ENCODE measurements at regions not wholly inside any gene's neighbourhood (a gene's known extent, or its start where the extent isn't known, plus 50 kb on each side); places are given as distances from the start of the nearest gene placed in this dataset.

DNA sequence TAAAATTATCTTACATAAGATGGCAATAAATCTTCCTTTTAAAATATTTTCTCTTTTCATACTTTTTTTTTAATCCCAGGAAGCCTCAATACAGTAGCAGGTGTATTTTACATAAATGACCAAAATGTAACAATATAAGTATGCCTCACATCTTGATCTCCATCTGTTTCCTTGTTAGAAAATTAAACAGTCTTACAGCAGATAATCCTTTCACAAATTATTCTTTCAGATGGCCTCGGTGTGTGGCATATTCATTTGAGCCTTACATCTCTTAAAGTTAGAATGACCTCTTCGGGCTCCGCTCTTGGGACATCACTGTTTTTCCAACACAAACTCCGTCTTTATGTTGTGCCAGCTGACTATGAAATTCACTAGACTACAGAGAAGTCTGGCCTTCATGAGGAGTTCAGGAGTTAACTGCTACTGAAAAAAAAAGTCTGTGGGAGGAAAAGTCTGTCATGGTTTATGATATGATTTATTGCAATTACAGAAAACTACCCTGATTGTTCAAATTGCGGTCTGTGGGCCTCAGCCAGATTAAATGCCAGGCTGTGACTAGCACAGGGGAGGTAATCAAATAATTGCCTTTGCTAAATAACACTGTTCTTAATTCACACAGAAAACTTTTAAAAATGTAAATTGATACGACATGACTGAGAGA, 292.9 kb upstream of the PUM3 start:
- no peak overlapping the region for H3K4me3 ChIP-seq (ENCODE audit: low read length)
- H3K9me3 ChIP-seq (ENCODE audit: control insufficient read depth in 2 of 3, low read length in 3 of 3): no peaks in the 10 kb centered on the region
- no peak overlapping the region for H3K27ac Mint-ChIP-seq
- ChIA-PET CTCF (no interaction called here), POLR2A (no interaction called here)
- H3K27me3 ChIP-seq (ENCODE audit: control insufficient read depth in 2 of 2, insufficient read depth in 2 of 2, low read length in 2 of 2): no peaks in the 10 kb centered on the region
- H3K36me3 Mint-ChIP-seq: no peaks in the 10 kb centered on the region
- intact Hi-C loops (cut with micrococcal nuclease): no loop called here
- ATAC-seq: no peak
- no peak overlapping the region for H3K4me3 Mint-ChIP-seq
- peaks cover 0 to 8% (median 0%) of the 10 kb centered on the region in 11 donors for H3K9me3 Mint-ChIP-seq
- H3K4me1 Mint-ChIP-seq: no peaks in the 10 kb centered on the region
- H3K27ac ChIP-seq (ENCODE audit: low read depth, low read length): no peak overlapping the region
- no peaks in the 10 kb centered on the region for H3K36me3 ChIP-seq (ENCODE audit: control insufficient read depth in 2 of 3, insufficient read depth in 3 of 3, low read length in 3 of 3)
- no peaks in the 10 kb centered on the region for H3K4me1 ChIP-seq (ENCODE audit: control insufficient read depth in 2 of 2, insufficient read depth in 2 of 2, low read length in 2 of 2)
- H3K27me3 Mint-ChIP-seq: peaks cover 17 to 39% (median 28%) of the 10 kb centered on the region in 5 donors
- no peak for DNase-seq

DNA sequence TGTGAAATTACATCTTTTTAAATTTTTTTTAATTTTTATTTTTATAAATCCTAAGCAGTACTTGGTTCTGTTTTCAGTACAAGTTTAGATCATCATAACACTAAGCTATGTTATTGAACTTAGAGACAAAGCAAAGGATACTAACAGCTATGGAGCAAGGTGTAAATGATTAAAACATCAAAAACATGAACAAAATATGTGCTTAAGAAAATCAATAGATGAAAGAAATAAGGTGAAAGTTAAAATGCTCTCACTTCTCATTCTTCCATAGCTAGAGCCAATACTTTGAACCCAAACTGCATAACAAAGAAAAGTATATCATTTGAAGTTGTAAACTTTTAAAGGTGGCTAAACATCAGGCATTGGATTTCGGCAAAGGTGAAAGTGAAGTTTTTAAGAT, 292.3 kb upstream of the PUM3 start:
- H3K27me3 ChIP-seq (ENCODE audit: control insufficient read depth in 2 of 2, insufficient read depth in 2 of 2, low read length in 2 of 2): no peaks in the 10 kb centered on the region
- no peaks in the 10 kb centered on the region for H3K4me1 ChIP-seq (ENCODE audit: control insufficient read depth in 2 of 2, insufficient read depth in 2 of 2, low read length in 2 of 2)
- CTCF ChIA-PET: no interaction called here
- ATAC-seq (no peak), DNase-seq (no peak)
- no peak overlapping the region for H3K27ac ChIP-seq (ENCODE audit: low read depth, low read length)
- H3K27ac Mint-ChIP-seq: no peak overlapping the region
- POLR2A ChIA-PET: no interaction called here
- intact Hi-C loops (cut with micrococcal nuclease): no loop called here
- no peak overlapping the region for H3K4me3 Mint-ChIP-seq
- no peaks in the 10 kb centered on the region for H3K36me3 ChIP-seq (ENCODE audit: control insufficient read depth in 2 of 3, insufficient read depth in 3 of 3, low read length in 3 of 3)
- H3K9me3 ChIP-seq (ENCODE audit: control insufficient read depth in 2 of 3, low read length in 3 of 3): no peaks in the 10 kb centered on the region
- H3K27me3 Mint-ChIP-seq: peaks cover 17 to 45% (median 32%) of the 10 kb centered on the region in 5 donors
- no peak overlapping the region for H3K4me3 ChIP-seq (ENCODE audit: low read length)
- H3K4me1 Mint-ChIP-seq: no peaks in the 10 kb centered on the region
- H3K36me3 Mint-ChIP-seq: no peaks in the 10 kb centered on the region
- peaks cover 0 to 9% (median 0%) of the 10 kb centered on the region in 11 donors for H3K9me3 Mint-ChIP-seq

DNA sequence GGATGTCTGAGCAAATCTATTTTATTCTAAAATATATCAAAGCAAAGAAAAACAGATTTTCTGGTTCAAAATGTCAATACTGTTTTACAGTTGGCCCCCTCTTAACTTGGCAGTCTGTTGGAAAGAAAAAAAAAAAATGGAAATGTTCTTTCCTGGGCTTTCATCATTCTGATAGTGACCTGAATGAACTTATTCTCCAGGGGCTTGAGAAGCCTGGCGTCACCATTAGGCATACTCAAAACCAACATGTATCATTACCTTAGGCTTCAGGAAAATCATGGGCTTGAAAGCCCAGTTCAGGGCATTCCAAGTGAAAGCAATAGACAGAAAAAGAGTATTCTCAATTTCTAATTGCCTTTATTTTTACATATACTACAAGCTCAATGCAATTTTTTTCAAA, 283.7 kb upstream of the PUM3 start:
- CTCF ChIA-PET: no interaction called here
- no peaks in the 10 kb centered on the region for H3K36me3 ChIP-seq (ENCODE audit: control insufficient read depth in 2 of 3, insufficient read depth in 3 of 3, low read length in 3 of 3)
- no peak overlapping the region for H3K27ac Mint-ChIP-seq
- H3K27me3 Mint-ChIP-seq: peaks cover 0 to 43% (median 16%) of the 10 kb centered on the region in 5 donors
- no peak for ATAC-seq
- H3K9me3 Mint-ChIP-seq: peaks cover 0 to 6% (median 0%) of the 10 kb centered on the region in 11 donors
- no peak overlapping the region for H3K27ac ChIP-seq (ENCODE audit: low read depth, low read length)
- no peaks in the 10 kb centered on the region for H3K9me3 ChIP-seq (ENCODE audit: control insufficient read depth in 2 of 3, low read length in 3 of 3)
- intact Hi-C loops (cut with micrococcal nuclease): no loop called here
- no peak overlapping the region for H3K4me3 ChIP-seq (ENCODE audit: low read length)
- no peak overlapping the region for H3K4me3 Mint-ChIP-seq
- POLR2A ChIA-PET: no interaction called here
- DNase-seq: no peak
- H3K36me3 Mint-ChIP-seq: no peaks in the 10 kb centered on the region
- H3K4me1 Mint-ChIP-seq: no peaks in the 10 kb centered on the region
- H3K4me1 ChIP-seq (ENCODE audit: control insufficient read depth in 2 of 2, insufficient read depth in 2 of 2, low read length in 2 of 2): no peaks in the 10 kb centered on the region
- peaks cover 0 to 7% of the 10 kb centered on the region in 2 donors for H3K27me3 ChIP-seq (ENCODE audit: control insufficient read depth in 2 of 2, insufficient read depth in 2 of 2, low read length in 2 of 2)

DNA sequence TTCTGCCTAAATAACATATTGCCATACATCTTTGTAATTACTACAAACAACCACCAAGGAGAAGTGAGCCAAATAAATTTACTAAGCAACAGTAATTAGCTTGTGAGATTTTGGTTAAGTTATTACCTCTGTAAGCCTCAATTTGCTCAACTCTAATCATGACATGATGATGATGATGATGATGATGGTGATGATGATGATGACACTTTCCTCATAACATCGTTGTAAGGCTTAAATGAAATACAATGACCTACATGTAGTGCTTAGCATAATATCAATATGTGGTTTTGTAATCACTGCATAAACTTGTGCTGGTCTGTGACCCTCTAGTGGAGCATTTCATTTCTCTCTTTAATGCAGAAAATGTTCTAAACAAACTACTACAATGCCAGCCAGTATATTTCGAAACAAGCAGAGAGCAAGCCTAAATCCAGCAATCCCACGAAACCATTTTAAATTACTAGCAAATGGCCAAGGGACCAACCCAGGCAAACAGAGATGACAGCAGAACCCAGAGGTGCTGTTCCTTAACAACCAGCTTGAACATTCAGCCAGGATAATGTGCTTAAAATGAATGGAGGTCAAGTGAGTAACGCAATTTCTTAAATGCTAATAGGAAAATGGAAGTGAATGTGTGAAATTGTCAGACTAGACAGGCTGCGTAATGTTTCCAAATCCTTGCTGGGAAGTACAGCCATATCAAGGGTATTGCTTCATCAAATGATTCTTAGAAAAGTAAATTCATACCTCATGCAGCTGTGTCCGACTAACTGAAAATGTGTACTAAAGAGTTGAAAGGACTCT, 281.9 kb upstream of the PUM3 start:
- POLR2A ChIA-PET: no interaction called here
- Histone ChIP-seq H3K27me3 (ENCODE audit: control insufficient read depth in 2 of 2, insufficient read depth in 2 of 2, low read length in 2 of 2) (peaks cover 0 to 7% of the 10 kb centered on the region in 2 donors), H3K4me1 (ENCODE audit: control insufficient read depth in 2 of 2, insufficient read depth in 2 of 2, low read length in 2 of 2) (no peaks in the 10 kb centered on the region), H3K9me3 (ENCODE audit: control insufficient read depth in 2 of 3, low read length in 3 of 3) (no peaks in the 10 kb centered on the region), H3K36me3 (ENCODE audit: control insufficient read depth in 2 of 3, insufficient read depth in 3 of 3, low read length in 3 of 3) (no peaks in the 10 kb centered on the region), H3K4me3 (ENCODE audit: low read length) (no peak overlapping the region), H3K27ac (ENCODE audit: low read depth, low read length) (no peak overlapping the region)
- no peak overlapping the region for H3K4me3 Mint-ChIP-seq
- H3K27ac Mint-ChIP-seq: no peak overlapping the region
- no peaks in the 10 kb centered on the region for H3K36me3 Mint-ChIP-seq
- CTCF ChIA-PET: no interaction called here
- ATAC-seq (peak; percentile 32), DNase-seq (no peak)
- peaks cover 0 to 2% (median 0%) of the 10 kb centered on the region in 11 donors for H3K9me3 Mint-ChIP-seq
- peaks cover 0 to 33% (median 12%) of the 10 kb centered on the region in 5 donors for H3K27me3 Mint-ChIP-seq
- intact Hi-C loops (cut with micrococcal nuclease): no loop called here
- no peaks in the 10 kb centered on the region for H3K4me1 Mint-ChIP-seq

DNA sequence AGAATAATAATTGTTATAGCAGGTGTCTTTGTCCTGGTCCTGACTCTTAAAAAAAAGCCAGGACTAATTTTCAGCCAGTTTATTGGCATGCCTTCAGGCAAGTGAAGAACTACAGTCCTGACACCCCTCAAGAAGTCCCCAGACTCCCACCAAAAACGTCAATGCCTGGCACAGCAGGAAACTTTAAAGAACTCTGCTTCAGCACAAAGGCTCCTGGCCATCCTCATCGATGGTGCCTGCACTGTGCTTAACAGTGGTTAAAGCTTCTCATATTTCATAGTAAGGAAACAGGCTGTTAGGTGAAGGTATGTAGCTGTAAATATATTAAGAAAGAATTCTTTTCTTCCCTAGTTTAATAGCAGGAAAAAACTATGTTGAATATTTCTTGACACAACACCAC, 280.1 kb upstream of the PUM3 start:
- ChIA-PET POLR2A (no interaction called here), CTCF (no interaction called here)
- intact Hi-C loops (cut with micrococcal nuclease): no loop called here
- ATAC-seq: no peak
- peaks cover 0 to 2% (median 0%) of the 10 kb centered on the region in 11 donors for H3K9me3 Mint-ChIP-seq
- H3K27ac ChIP-seq (ENCODE audit: low read depth, low read length): no peak overlapping the region
- H3K4me1 ChIP-seq (ENCODE audit: control insufficient read depth in 2 of 2, insufficient read depth in 2 of 2, low read length in 2 of 2): no peaks in the 10 kb centered on the region
- no peaks in the 10 kb centered on the region for H3K36me3 Mint-ChIP-seq
- H3K4me3 Mint-ChIP-seq: no peak overlapping the region
- no peak overlapping the region for H3K4me3 ChIP-seq (ENCODE audit: low read length)
- no peaks in the 10 kb centered on the region for H3K9me3 ChIP-seq (ENCODE audit: control insufficient read depth in 2 of 3, low read length in 3 of 3)
- no peaks in the 10 kb centered on the region for H3K36me3 ChIP-seq (ENCODE audit: control insufficient read depth in 2 of 3, insufficient read depth in 3 of 3, low read length in 3 of 3)
- H3K27me3 Mint-ChIP-seq: peaks cover 0 to 31% (median 12%) of the 10 kb centered on the region in 5 donors
- H3K27me3 ChIP-seq (ENCODE audit: control insufficient read depth in 2 of 2, insufficient read depth in 2 of 2, low read length in 2 of 2): peaks cover 0 to 7% of the 10 kb centered on the region in 2 donors
- no peak overlapping the region for H3K27ac Mint-ChIP-seq
- no peak for DNase-seq
- H3K4me1 Mint-ChIP-seq: no peaks in the 10 kb centered on the region

DNA sequence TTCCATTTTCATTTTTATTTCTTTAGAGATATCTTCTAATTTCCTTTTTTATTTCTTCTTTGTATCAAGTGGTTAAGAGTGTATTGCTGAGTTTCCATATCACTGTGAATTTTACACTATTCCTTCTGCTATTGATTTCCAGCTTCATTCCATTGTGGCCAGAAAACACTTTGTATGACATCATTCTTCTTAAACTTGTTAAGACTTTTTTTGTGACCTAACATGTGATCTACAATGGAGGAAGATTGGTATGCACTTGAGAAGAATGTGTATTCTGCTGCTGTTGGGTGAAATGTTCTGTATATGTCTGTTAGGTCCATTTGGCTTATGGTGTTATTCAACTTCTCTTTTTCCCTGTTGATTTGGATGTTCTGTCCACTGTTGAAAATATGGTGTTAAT, 274.2 kb upstream of the PUM3 start:
- H3K4me3 Mint-ChIP-seq: no peak overlapping the region
- no peaks in the 10 kb centered on the region for H3K4me1 Mint-ChIP-seq

DNA sequence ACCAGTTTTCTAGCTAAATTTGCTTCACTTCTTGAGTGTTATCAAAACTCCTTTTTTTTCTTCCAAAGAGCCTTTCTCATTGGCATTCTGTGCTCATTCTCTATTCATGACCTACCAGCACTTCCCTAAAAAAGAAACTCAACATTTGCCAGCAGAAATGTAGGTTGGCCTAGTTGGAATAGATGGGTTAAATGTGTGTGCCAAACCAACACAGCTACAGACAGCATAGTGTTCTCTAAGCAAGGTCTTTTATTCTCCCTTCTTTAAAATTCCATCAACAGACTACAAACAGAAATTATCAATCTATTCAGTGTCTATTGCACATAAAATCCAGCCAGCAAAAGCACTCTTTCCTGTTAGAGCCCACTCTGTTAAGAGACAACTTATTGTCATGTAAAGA, 255.8 kb upstream of the PUM3 start:
- ATAC-seq (no peak), DNase-seq (no peak)
- Mint-ChIP-seq H3K9me3 (peaks cover 0 to 5% (median 0%) of the 10 kb centered on the region in 11 donors), H3K4me1 (no peaks in the 10 kb centered on the region), H3K4me3 (no peak overlapping the region), H3K27me3 (peaks cover 0 to 21% (median 14%) of the 10 kb centered on the region in 5 donors), H3K36me3 (no peaks in the 10 kb centered on the region), H3K27ac (no peak overlapping the region)
- no peaks in the 10 kb centered on the region for H3K36me3 ChIP-seq (ENCODE audit: control insufficient read depth in 2 of 3, insufficient read depth in 3 of 3, low read length in 3 of 3)
- no peak overlapping the region for H3K27ac ChIP-seq (ENCODE audit: low read depth, low read length)
- no peak overlapping the region for H3K4me3 ChIP-seq (ENCODE audit: low read length)
- ChIA-PET POLR2A (no interaction called here), CTCF (no interaction called here)
- intact Hi-C loops (cut with micrococcal nuclease): loop anchor here in 1 of 2 donors (5.0 kb wide), 1 partner anchor 923 kb away; no protein-coding TSS in a partner anchor
- no peaks in the 10 kb centered on the region for H3K9me3 ChIP-seq (ENCODE audit: control insufficient read depth in 2 of 3, low read length in 3 of 3)
- H3K27me3 ChIP-seq (ENCODE audit: control insufficient read depth in 2 of 2, insufficient read depth in 2 of 2, low read length in 2 of 2): no peaks in the 10 kb centered on the region
- H3K4me1 ChIP-seq (ENCODE audit: control insufficient read depth in 2 of 2, insufficient read depth in 2 of 2, low read length in 2 of 2): no peaks in the 10 kb centered on the region

More for the DNA sequence above, 274.2 kb upstream of the PUM3 start:
- Histone ChIP-seq H3K4me1 (ENCODE audit: control insufficient read depth in 2 of 2, insufficient read depth in 2 of 2, low read length in 2 of 2) (no peaks in the 10 kb centered on the region), H3K9me3 (ENCODE audit: control insufficient read depth in 2 of 3, low read length in 3 of 3) (no peaks in the 10 kb centered on the region), H3K36me3 (ENCODE audit: control insufficient read depth in 2 of 3, insufficient read depth in 3 of 3, low read length in 3 of 3) (no peaks in the 10 kb centered on the region), H3K27ac (ENCODE audit: low read depth, low read length) (no peak overlapping the region), H3K27me3 (ENCODE audit: control insufficient read depth in 2 of 2, insufficient read depth in 2 of 2, low read length in 2 of 2) (no peaks in the 10 kb centered on the region), H3K4me3 (ENCODE audit: low read length) (no peak overlapping the region)
- ATAC-seq: no peak
- DNase-seq: no peak
- Mint-ChIP-seq H3K36me3 (no peaks in the 10 kb centered on the region), H3K27me3 (peaks cover 0 to 9% (median 4%) of the 10 kb centered on the region in 5 donors), H3K9me3 (peaks cover 0 to 34% (median 7%) of the 10 kb centered on the region in 11 donors), H3K27ac (no peak overlapping the region)
- CTCF ChIA-PET: no interaction called here
- POLR2A ChIA-PET: no interaction called here
- intact Hi-C loops (cut with micrococcal nuclease): no loop called here

All from naive thymus-derived CD4-positive, alpha-beta T cell (primary cell).